Caco-2 (cell line): ENCODE measurements at regions not wholly inside any gene's neighbourhood (a gene's known extent, or its start where the extent isn't known, plus 50 kb on each side); places are given as distances from the start of the nearest gene placed in this dataset.

Experiments used
- BruUV-seq: library from RNA; stranded (reverse); fragments of 400-500 nt; replicated peaks from 2 replicates; lab custom pipeline; 2021; lab: Mats Ljungman, UMichigan
- CTCF ChIA-PET: fragments of 300-600 bp; sonication (Branson Sonifier 250); formaldehyde crosslinking; loops from one replicate; lab custom pipeline; 2022; ENCODE audit warnings: antibody characterized with exemption; lab: Charles Lee
- POLR2A ChIA-PET: fragments of 300-600 bp; sonication (Branson Sonifier 250); formaldehyde crosslinking; loops from one replicate; lab custom pipeline; 2022; ENCODE audit warnings: antibody characterized with exemption; lab: Charles Lee
- DNase-seq, 2 experiments: peaks; one replicate each; pipeline versions ENCODE4 v3.0.0 to v3.0.0-alpha.2; 2020 to 2022
- H3K27me3 ChIP-seq: replicated peaks from 2 replicates; pipeline ENCODE4 v1.6.0; 2011; ENCODE audit warnings: low read length; ENCODE audit not compliant: control insufficient read depth, insufficient read depth
- H3K36me3 ChIP-seq: 2 replicates; pipeline ENCODE4 v1.5.1; 2011; ENCODE audit warnings: low read length; ENCODE audit not compliant: control insufficient read depth, insufficient read depth
- H3K4me1 ChIP-seq: fragments of 250-450 bp; sonication (Bioruptor Pico); 2 replicates; pipeline ENCODE4 v1.5.1; 2020; ENCODE audit warnings: mild to moderate bottlenecking
- H3K4me3 ChIP-seq: 2 replicates; pipeline ENCODE4 v1.5.1; 2011; ENCODE audit warnings: low read depth, mild to moderate bottlenecking, control low read depth, low read length
- H3K9me3 ChIP-seq: fragments of 250-450 bp; sonication (Bioruptor Pico); 2 replicates; pipeline ENCODE4 v1.5.1; 2020; ENCODE audit warnings: mild to moderate bottlenecking, moderate library complexity
- H3K27ac Mint-ChIP-seq: one replicate; pipeline ENCODE4 v1.8.0; 2022; ENCODE audit warnings: mixed read lengths; ENCODE audit not compliant: unreplicated experiment
- H3K27me3 Mint-ChIP-seq: one replicate; pipeline ENCODE4 v1.8.0; 2022; ENCODE audit warnings: mixed read lengths; ENCODE audit not compliant: insufficient read depth, unreplicated experiment
- H3K36me3 Mint-ChIP-seq: one replicate; pipeline ENCODE4 v1.8.0; 2022; ENCODE audit warnings: mild to moderate bottlenecking, mixed read lengths; ENCODE audit not compliant: insufficient read depth, unreplicated experiment
- H3K4me1 Mint-ChIP-seq: one replicate; pipeline ENCODE4 v1.8.0; 2022; ENCODE audit warnings: low read depth, mixed read lengths; ENCODE audit not compliant: unreplicated experiment
- H3K4me3 Mint-ChIP-seq: one replicate; pipeline ENCODE4 v1.8.0; 2022; ENCODE audit warnings: mild to moderate bottlenecking, moderate library complexity, mixed read lengths; ENCODE audit not compliant: unreplicated experiment
- H3K9me3 Mint-ChIP-seq: one replicate; pipeline ENCODE4 v1.8.0; 2022; ENCODE audit warnings: mixed read lengths; ENCODE audit not compliant: unreplicated experiment
- intact Hi-C: fragments of 100-400 bp; cut with micrococcal nuclease; formaldehyde crosslinking; loops from one replicate; pipeline ENCODE4 v1.10.0; 2022; ENCODE audit not compliant: unreplicated experiment
- TF ChIP-seq, protein P1 (sequence below), 2 experiments: fragments of 200-600 bp in 1 of 2; IDR thresholded peaks; 1 replicate in 1 of 2; 2 replicates in 1 of 2; pipeline versions ENCODE4 v1.5.1 to v1.8.0; 2011 to 2022; ENCODE audit warnings: antibody characterized with exemption in 1 of 2, control low read depth in 1 of 2, inconsistent platforms in 1 of 2, low read depth in 1 of 2, low read length in 1 of 2, mild to moderate bottlenecking in 1 of 2, moderate library complexity in 1 of 2; ENCODE audit not compliant: insufficient read depth in 1 of 2, severe bottlenecking in 1 of 2, unreplicated experiment in 1 of 2

DNA sequence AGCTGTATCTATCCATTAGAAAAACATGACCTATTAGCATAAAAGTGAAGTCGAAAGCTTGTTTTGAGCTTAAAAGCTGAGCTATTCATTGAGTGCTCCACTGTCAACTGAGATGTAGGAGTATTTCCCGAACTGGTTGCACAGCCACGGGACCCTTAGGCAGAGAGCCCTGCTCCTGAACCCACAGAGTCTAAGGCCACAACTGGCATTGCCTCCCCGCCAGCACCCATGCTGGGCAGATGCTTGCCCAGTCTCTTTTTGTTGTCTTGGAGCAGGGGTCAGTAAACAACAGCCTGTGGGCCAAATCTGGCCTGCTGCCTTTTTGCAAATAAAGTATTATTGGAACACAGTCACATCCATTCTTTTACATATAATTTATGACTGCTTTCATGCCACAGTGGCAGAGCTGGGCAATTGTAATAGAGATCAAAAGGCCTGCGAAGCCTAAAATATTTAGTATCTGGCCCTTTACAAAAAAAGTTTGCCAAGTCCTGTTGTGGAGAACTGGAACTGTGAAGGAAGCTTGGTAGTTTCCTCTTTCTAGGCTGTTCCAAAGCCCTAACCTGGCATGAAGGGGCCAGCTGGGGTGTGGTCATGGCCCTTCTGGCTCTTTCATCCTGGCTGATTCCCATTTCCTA lies 58.4 kb upstream of the WAPL start:
- no peaks in the 10 kb centered on the region for H3K27me3 Mint-ChIP-seq
- DNase-seq: no peak
- no peaks in the 10 kb centered on the region for H3K27me3 ChIP-seq
- H3K4me1 Mint-ChIP-seq: no peaks in the 10 kb centered on the region
- no peak overlapping the region for H3K4me3 Mint-ChIP-seq
- no peaks in the 10 kb centered on the region for H3K36me3 Mint-ChIP-seq
- no peaks in the 10 kb centered on the region for H3K9me3 ChIP-seq
- no peaks in the 10 kb centered on the region for H3K4me1 ChIP-seq
- no peak overlapping the region for H3K4me3 ChIP-seq
- TF ChIP-seq, protein P1, sequence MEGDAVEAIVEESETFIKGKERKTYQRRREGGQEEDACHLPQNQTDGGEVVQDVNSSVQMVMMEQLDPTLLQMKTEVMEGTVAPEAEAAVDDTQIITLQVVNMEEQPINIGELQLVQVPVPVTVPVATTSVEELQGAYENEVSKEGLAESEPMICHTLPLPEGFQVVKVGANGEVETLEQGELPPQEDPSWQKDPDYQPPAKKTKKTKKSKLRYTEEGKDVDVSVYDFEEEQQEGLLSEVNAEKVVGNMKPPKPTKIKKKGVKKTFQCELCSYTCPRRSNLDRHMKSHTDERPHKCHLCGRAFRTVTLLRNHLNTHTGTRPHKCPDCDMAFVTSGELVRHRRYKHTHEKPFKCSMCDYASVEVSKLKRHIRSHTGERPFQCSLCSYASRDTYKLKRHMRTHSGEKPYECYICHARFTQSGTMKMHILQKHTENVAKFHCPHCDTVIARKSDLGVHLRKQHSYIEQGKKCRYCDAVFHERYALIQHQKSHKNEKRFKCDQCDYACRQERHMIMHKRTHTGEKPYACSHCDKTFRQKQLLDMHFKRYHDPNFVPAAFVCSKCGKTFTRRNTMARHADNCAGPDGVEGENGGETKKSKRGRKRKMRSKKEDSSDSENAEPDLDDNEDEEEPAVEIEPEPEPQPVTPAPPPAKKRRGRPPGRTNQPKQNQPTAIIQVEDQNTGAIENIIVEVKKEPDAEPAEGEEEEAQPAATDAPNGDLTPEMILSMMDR (IDR thresholded peaks at IDR 0.05; ENCODE audit: insufficient read depth in 1 of 2, low read depth in 1 of 2, low read length in 1 of 2, severe bottlenecking in 1 of 2, unreplicated experiment in 1 of 2): no peak
- CTCF ChIA-PET: interaction anchor here (0.6 to 1.9 kb wide), 2 partner anchors 24 to 180 kb away, joined by 3 to 5 read pairs; no protein-coding TSS in a partner anchor
- H3K36me3 ChIP-seq: no peaks in the 10 kb centered on the region
- BruUV-seq: no TSS peak
- POLR2A ChIA-PET: no interaction called here
- H3K27ac Mint-ChIP-seq: no peak overlapping the region
- no peaks in the 10 kb centered on the region for H3K9me3 Mint-ChIP-seq
- intact Hi-C loops: no loop called here

DNA sequence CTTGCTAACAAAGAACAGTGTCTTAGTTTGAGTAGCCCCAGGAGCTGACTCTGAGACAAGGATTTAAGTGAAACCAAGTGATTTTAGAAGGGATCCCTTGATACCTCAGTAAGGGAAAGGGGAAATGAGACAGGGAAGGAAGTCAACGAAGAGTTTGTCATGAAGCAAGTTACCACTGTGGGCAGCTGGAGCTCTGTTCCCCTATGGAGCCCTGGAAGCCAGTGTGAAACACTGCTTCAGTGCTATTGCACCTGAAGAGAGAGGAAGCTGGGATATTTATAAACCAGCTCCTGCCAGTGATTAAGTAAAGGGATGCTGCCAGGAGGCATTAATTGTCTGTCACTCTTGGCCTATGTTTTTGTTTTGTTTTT lies 58.9 kb upstream of the WAPL start:
- no TSS peak for BruUV-seq
- no peaks in the 10 kb centered on the region for H3K4me1 Mint-ChIP-seq
- no peak overlapping the region for H3K4me3 Mint-ChIP-seq
- no peaks in the 10 kb centered on the region for H3K27me3 ChIP-seq
- ChIA-PET CTCF (interaction anchor here (1.9 kb wide), 1 partner anchor 181 kb away, joined by 5 read pairs; no protein-coding TSS in a partner anchor), POLR2A (no interaction called here)
- H3K9me3 ChIP-seq: no peaks in the 10 kb centered on the region
- no peaks in the 10 kb centered on the region for H3K4me1 ChIP-seq
- H3K9me3 Mint-ChIP-seq: no peaks in the 10 kb centered on the region
- TF ChIP-seq, protein P1 (IDR thresholded peaks at IDR 0.05; ENCODE audit: insufficient read depth in 1 of 2, low read depth in 1 of 2, low read length in 1 of 2, severe bottlenecking in 1 of 2, unreplicated experiment in 1 of 2): no peak
- H3K36me3 Mint-ChIP-seq: no peaks in the 10 kb centered on the region
- no peaks in the 10 kb centered on the region for H3K27me3 Mint-ChIP-seq
- no peak for DNase-seq
- H3K36me3 ChIP-seq: no peaks in the 10 kb centered on the region
- no peak overlapping the region for H3K4me3 ChIP-seq
- intact Hi-C loops: no loop called here
- H3K27ac Mint-ChIP-seq: no peak overlapping the region

DNA sequence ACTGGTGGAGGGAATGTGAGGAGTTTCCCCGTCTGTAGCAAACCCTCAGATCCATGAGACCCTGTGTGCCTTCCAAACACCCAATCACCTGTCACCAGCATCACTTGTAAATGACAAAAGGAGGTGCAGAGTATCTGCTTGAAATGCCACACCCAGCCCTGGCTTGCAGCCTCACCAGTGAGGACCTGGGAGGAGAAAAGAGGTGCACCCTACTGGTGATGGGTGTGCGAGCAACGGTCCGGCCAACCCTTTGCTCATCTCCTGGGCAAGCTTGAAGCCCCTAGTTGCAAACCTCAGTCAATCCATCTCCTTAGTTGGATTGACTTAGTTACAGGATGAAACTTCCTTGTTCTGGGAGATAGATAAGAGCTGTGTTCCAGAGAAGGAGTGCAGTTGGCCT lies 62.4 kb upstream of the WAPL start:
- POLR2A ChIA-PET: no interaction called here
- intact Hi-C loops: no loop called here
- H3K27me3 ChIP-seq: no peaks in the 10 kb centered on the region
- no peaks in the 10 kb centered on the region for H3K9me3 ChIP-seq
- Mint-ChIP-seq H3K27me3 (no peaks in the 10 kb centered on the region), H3K9me3 (no peaks in the 10 kb centered on the region), H3K4me3 (no peak overlapping the region), H3K4me1 (no peaks in the 10 kb centered on the region), H3K36me3 (no peaks in the 10 kb centered on the region), H3K27ac (no peak overlapping the region)
- no peaks in the 10 kb centered on the region for H3K36me3 ChIP-seq
- CTCF ChIA-PET: interaction anchor here (1.9 to 2.7 kb wide), 2 partner anchors 101 to 183 kb away, joined by 8 to 52 read pairs; no protein-coding TSS in a partner anchor
- BruUV-seq: no TSS peak
- TF ChIP-seq, protein P1 (IDR thresholded peaks at IDR 0.05; ENCODE audit: insufficient read depth in 1 of 2, low read depth in 1 of 2, low read length in 1 of 2, severe bottlenecking in 1 of 2, unreplicated experiment in 1 of 2): peak; percentile 33 to 45
- no peak overlapping the region for H3K4me3 ChIP-seq
- H3K4me1 ChIP-seq: no peaks in the 10 kb centered on the region
- DNase-seq: peak; percentile 46 to 51
